GM23338 (cell line): ENCODE measurements at regions not wholly inside any gene's neighbourhood (a gene's known extent, or its start where the extent isn't known, plus 50 kb on each side); places are given as distances from the start of the nearest gene placed in this dataset.

ENCODE experiments used
- ATAC-seq: fragments of 200-7000 bp; cut with Tn5 transposase; 3 replicates; pipeline ENCODE4 v1.9.1; 2020
- DNase-seq: peaks from one replicate; pipeline ENCODE4 v3.0.0-alpha.2; 2015; ENCODE audit warnings: low spot score
- H2AFZ ChIP-seq: fragments of 200-600 bp; sonication (generic); 2 replicates; pipeline ENCODE4 v1.8.0; 2016; ENCODE audit warnings: antibody characterized with exemption, mild to moderate bottlenecking, moderate library complexity
- H3F3A ChIP-seq: fragments of 200-600 bp; sonication (generic); replicated peaks from 2 replicates; pipeline ENCODE4 v1.8.0; 2017; ENCODE audit warnings: antibody characterized with exemption, mixed run types, low read depth
- H3K27ac ChIP-seq: fragments of 200-600 bp; sonication (generic); 2 replicates; pipeline ENCODE4 v1.6.1; 2016; ENCODE audit warnings: low read depth
- H3K27me3 ChIP-seq: fragments of 200-600 bp; sonication (generic); 2 replicates; pipeline ENCODE4 v1.8.0; 2016; ENCODE audit warnings: mild to moderate bottlenecking, mixed run types, moderate library complexity; ENCODE audit not compliant: insufficient read depth
- H3K36me3 ChIP-seq: fragments of 200-600 bp; sonication (generic); 2 replicates; pipeline ENCODE4 v1.8.0; 2016; ENCODE audit warnings: mild to moderate bottlenecking; ENCODE audit not compliant: insufficient read depth
- H3K4me1 ChIP-seq: fragments of 200-600 bp; sonication (generic); 2 replicates; pipeline ENCODE4 v1.8.0; 2016; ENCODE audit warnings: mild to moderate bottlenecking, moderate library complexity; ENCODE audit not compliant: insufficient read depth
- H3K4me2 ChIP-seq: fragments of 200-600 bp; sonication (generic); 2 replicates; pipeline ENCODE4 v1.7.1; 2017; ENCODE audit warnings: mixed run types
- H3K4me3 ChIP-seq: fragments of 200-600 bp; sonication (generic); 2 replicates; pipeline ENCODE4 v1.6.1; 2016; ENCODE audit warnings: mixed run types
- H3K79me2 ChIP-seq: fragments of 200-600 bp; sonication (generic); replicated peaks from 2 replicates; pipeline ENCODE4 v1.8.0; 2017; ENCODE audit warnings: mild to moderate bottlenecking; ENCODE audit not compliant: insufficient read depth
- H3K9me2 ChIP-seq: fragments of 200-600 bp; sonication (generic); 2 replicates; pipeline ENCODE4 v1.8.0; 2017; ENCODE audit not compliant: insufficient read depth
- H4K20me1 ChIP-seq: fragments of 200-600 bp; sonication (generic); replicated peaks from 2 replicates; pipeline ENCODE4 v1.8.0; 2017; ENCODE audit warnings: mild to moderate bottlenecking; ENCODE audit not compliant: insufficient read depth
- H3K27ac Mint-ChIP-seq: 2 replicates; pipeline ENCODE4 v1.8.0; 2020; ENCODE audit warnings: inconsistent platforms, mild to moderate bottlenecking, moderate library complexity, mixed read lengths
- H3K27me3 Mint-ChIP-seq: 3 replicates; pipeline ENCODE4 v1.8.0; 2022; ENCODE audit warnings: low read depth, mild to moderate bottlenecking, moderate library complexity, mixed read lengths, inconsistent platforms; ENCODE audit not compliant: insufficient read depth, poor library complexity
- H3K36me3 Mint-ChIP-seq: 3 replicates; pipeline ENCODE4 v1.8.0; 2021; ENCODE audit warnings: low read depth, mild to moderate bottlenecking, inconsistent platforms, moderate library complexity, mixed read lengths
- H3K4me1 Mint-ChIP-seq: 3 replicates; pipeline ENCODE4 v1.8.0; 2020; ENCODE audit warnings: mild to moderate bottlenecking, inconsistent platforms, mixed read lengths
- H3K4me3 Mint-ChIP-seq: 3 replicates; pipeline ENCODE4 v1.8.0; 2021; ENCODE audit warnings: moderate library complexity, mild to moderate bottlenecking, inconsistent platforms, mixed read lengths
- H3K9me3 Mint-ChIP-seq: 3 replicates; pipeline ENCODE4 v1.8.0; 2020; ENCODE audit warnings: moderate library complexity, mild to moderate bottlenecking, inconsistent platforms, mixed read lengths
- EZH2 ChIP-seq: fragments of 200-600 bp; sonication (generic); IDR thresholded peaks from one replicate; pipeline ENCODE4 v1.8.0; 2017; ENCODE audit warnings: antibody characterized with exemption, mild to moderate bottlenecking, low read depth; ENCODE audit not compliant: unreplicated experiment
- EZH2phosphoT487 ChIP-seq: fragments of 200-600 bp; sonication (generic); IDR thresholded peaks from one replicate; pipeline ENCODE4 v1.8.1; 2018; ENCODE audit warnings: antibody characterized with exemption; ENCODE audit not compliant: unreplicated experiment
- JUNB ChIP-seq: IDR thresholded peaks from one replicate; pipeline ENCODE4 v1.6.1; 2016; ENCODE audit warnings: antibody characterized with exemption; ENCODE audit not compliant: unreplicated experiment
- NANOG ChIP-seq: IDR thresholded peaks from 2 replicates; pipeline ENCODE4 v1.6.1; 2016; ENCODE audit warnings: antibody characterized with exemption, borderline replicate concordance
- STAT1 ChIP-seq: IDR thresholded peaks from one replicate; pipeline ENCODE4 v1.6.1; 2016; ENCODE audit warnings: antibody characterized with exemption; ENCODE audit not compliant: unreplicated experiment
- ZNF114 ChIP-seq: fragments of 250-450 bp; sonication (Bioruptor Pico); IDR thresholded peaks from 2 replicates; pipeline ENCODE4 v1.5.0; 2020; ENCODE audit warnings: mild to moderate bottlenecking, moderate library complexity
- ZNF331 ChIP-seq: fragments of 250-450 bp; sonication (Bioruptor Pico); IDR thresholded peaks from 2 replicates; pipeline ENCODE4 v1.5.0; 2020; ENCODE audit warnings: low read depth, mild to moderate bottlenecking, moderate library complexity
- TF ChIP-seq, protein P1 (sequence below): fragments of 250-450 bp; sonication (Bioruptor Pico); IDR thresholded peaks from 2 replicates; pipeline ENCODE4 v1.5.0; 2020; ENCODE audit warnings: mild to moderate bottlenecking, moderate library complexity
- TF ChIP-seq, protein P2 (sequence below): IDR thresholded peaks from one replicate; pipeline ENCODE4 v1.6.1; 2018; ENCODE audit warnings: antibody characterized with exemption; ENCODE audit not compliant: unreplicated experiment
- TF ChIP-seq, protein P3 (sequence below), 2 experiments: fragments of 200-600 bp in 1 of 2; sonication (generic) in 1 of 2; conservative IDR thresholded peaks; 2 replicates each; pipeline versions ENCODE4 v1.5.1 to v1.6.1; 2016 to 2017; ENCODE audit warnings: antibody characterized with exemption in 2 of 2, low read depth in 2 of 2, mild to moderate bottlenecking in 2 of 2, moderate library complexity in 1 of 2
- TF ChIP-seq, protein P4 (sequence below): IDR thresholded peaks from 2 replicates; pipeline ENCODE4 v1.6.1; 2016; ENCODE audit warnings: antibody characterized with exemption

DNA sequence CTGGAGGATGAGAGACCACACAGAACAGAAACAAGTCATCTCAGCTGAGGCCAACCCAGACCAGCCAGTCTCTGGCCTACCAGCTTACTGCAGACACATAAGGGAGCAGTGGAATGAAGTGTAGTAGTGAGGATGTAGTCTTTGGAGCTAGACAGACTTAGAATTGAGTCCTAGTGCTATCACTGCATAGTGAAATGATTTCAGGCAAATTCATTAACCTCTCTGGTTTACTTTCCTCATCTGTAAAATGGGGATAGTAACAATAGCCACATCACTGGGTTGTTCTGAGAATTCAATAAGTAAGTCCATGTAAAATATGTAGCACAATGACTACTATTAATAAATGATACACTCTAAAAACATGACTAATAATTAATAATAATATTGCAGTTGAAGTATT lies 383.8 kb downstream of the DLEU7 start (continued):
- TF ChIP-seq, protein P1, sequence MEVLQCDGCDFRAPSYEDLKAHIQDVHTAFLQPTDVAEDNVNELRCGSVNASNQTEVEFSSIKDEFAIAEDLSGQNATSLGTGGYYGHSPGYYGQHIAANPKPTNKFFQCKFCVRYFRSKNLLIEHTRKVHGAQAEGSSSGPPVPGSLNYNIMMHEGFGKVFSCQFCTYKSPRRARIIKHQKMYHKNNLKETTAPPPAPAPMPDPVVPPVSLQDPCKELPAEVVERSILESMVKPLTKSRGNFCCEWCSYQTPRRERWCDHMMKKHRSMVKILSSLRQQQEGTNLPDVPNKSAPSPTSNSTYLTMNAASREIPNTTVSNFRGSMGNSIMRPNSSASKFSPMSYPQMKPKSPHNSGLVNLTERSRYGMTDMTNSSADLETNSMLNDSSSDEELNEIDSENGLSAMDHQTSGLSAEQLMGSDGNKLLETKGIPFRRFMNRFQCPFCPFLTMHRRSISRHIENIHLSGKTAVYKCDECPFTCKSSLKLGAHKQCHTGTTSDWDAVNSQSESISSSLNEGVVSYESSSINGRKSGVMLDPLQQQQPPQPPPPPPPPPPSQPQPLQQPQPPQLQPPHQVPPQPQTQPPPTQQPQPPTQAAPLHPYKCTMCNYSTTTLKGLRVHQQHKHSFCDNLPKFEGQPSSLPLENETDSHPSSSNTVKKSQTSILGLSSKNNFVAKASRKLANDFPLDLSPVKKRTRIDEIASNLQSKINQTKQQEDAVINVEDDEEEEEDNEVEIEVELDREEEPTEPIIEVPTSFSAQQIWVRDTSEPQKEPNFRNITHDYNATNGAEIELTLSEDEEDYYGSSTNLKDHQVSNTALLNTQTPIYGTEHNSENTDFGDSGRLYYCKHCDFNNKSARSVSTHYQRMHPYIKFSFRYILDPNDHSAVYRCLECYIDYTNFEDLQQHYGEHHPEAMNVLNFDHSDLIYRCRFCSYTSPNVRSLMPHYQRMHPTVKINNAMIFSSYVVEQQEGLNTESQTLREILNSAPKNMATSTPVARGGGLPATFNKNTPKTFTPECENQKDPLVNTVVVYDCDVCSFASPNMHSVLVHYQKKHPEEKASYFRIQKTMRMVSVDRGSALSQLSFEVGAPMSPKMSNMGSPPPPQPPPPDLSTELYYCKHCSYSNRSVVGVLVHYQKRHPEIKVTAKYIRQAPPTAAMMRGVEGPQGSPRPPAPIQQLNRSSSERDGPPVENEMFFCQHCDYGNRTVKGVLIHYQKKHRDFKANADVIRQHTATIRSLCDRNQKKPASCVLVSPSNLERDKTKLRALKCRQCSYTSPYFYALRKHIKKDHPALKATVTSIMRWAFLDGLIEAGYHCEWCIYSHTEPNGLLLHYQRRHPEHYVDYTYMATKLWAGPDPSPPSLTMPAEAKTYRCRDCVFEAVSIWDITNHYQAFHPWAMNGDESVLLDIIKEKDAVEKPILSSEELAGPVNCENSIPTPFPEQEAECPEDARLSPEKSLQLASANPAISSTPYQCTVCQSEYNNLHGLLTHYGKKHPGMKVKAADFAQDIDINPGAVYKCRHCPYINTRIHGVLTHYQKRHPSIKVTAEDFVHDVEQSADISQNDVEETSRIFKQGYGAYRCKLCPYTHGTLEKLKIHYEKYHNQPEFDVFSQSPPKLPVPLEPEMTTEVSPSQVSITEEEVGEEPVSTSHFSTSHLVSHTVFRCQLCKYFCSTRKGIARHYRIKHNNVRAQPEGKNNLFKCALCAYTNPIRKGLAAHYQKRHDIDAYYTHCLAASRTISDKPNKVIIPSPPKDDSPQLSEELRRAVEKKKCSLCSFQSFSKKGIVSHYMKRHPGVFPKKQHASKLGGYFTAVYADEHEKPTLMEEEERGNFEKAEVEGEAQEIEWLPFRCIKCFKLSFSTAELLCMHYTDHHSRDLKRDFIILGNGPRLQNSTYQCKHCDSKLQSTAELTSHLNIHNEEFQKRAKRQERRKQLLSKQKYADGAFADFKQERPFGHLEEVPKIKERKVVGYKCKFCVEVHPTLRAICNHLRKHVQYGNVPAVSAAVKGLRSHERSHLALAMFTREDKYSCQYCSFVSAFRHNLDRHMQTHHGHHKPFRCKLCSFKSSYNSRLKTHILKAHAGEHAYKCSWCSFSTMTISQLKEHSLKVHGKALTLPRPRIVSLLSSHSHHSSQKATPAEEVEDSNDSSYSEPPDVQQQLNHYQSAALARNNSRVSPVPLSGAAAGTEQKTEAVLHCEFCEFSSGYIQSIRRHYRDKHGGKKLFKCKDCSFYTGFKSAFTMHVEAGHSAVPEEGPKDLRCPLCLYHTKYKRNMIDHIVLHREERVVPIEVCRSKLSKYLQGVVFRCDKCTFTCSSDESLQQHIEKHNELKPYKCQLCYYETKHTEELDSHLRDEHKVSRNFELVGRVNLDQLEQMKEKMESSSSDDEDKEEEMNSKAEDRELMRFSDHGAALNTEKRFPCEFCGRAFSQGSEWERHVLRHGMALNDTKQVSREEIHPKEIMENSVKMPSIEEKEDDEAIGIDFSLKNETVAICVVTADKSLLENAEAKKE (CRISPR knock-in tag): no peak
- TF ChIP-seq STAT1 (no peak), ZNF114 (CRISPR knock-in tag) (no peak), NANOG (no peak), ZNF331 (CRISPR knock-in tag) (no peak)
- TF ChIP-seq, protein P2, sequence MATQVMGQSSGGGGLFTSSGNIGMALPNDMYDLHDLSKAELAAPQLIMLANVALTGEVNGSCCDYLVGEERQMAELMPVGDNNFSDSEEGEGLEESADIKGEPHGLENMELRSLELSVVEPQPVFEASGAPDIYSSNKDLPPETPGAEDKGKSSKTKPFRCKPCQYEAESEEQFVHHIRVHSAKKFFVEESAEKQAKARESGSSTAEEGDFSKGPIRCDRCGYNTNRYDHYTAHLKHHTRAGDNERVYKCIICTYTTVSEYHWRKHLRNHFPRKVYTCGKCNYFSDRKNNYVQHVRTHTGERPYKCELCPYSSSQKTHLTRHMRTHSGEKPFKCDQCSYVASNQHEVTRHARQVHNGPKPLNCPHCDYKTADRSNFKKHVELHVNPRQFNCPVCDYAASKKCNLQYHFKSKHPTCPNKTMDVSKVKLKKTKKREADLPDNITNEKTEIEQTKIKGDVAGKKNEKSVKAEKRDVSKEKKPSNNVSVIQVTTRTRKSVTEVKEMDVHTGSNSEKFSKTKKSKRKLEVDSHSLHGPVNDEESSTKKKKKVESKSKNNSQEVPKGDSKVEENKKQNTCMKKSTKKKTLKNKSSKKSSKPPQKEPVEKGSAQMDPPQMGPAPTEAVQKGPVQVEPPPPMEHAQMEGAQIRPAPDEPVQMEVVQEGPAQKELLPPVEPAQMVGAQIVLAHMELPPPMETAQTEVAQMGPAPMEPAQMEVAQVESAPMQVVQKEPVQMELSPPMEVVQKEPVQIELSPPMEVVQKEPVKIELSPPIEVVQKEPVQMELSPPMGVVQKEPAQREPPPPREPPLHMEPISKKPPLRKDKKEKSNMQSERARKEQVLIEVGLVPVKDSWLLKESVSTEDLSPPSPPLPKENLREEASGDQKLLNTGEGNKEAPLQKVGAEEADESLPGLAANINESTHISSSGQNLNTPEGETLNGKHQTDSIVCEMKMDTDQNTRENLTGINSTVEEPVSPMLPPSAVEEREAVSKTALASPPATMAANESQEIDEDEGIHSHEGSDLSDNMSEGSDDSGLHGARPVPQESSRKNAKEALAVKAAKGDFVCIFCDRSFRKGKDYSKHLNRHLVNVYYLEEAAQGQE: no peak

DNA sequence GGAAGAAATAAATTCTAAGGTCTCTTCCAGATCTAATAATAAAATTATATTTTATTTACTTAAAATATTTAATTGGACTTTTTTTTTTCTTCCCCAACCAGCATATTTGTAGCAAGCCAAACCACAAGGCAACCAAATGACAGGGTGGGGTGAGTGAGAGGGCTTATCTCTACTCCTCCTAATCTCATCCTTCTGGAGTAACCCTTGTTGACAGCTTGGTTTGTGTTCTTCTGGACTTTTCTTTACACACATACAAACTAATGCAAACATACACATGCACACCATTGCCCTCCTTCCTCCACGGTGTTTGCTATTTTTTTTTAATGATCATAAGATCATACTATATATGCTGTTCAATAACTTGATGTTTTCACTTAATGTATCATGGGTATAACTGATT lies 383.1 kb downstream of the DLEU7 start:
- Histone ChIP-seq H3K4me1 (no peaks in the 10 kb centered on the region), H3K9me2 (peaks cover 7% of the 10 kb centered on the region; the same call in 1 of the 2 replicates), H3K4me3 (no peak overlapping the region), H3K79me2 (no peaks in the 10 kb centered on the region), H3K27me3 (no peaks in the 10 kb centered on the region), H3F3A (no peaks in the 10 kb centered on the region), H3K36me3 (no peaks in the 10 kb centered on the region), H2AFZ (no peak overlapping the region), H4K20me1 (peaks cover 2% of the 10 kb centered on the region; the same call in 1 of the 2 replicates), H3K4me2 (no peak overlapping the region), H3K27ac (no peak overlapping the region)
- Mint-ChIP-seq H3K4me3 (no peak overlapping the region), H3K27me3 (no peaks in the 10 kb centered on the region), H3K36me3 (no peaks in the 10 kb centered on the region), H3K4me1 (no peaks in the 10 kb centered on the region), H3K9me3 (no peaks in the 10 kb centered on the region), H3K27ac (no peak overlapping the region)
- DNase-seq: no peak
- no peak for ATAC-seq
- TF ChIP-seq EZH2 (no peak), JUNB (no peak), NANOG (no peak), EZH2phosphoT487 (no peak)
- TF ChIP-seq, protein P3, sequence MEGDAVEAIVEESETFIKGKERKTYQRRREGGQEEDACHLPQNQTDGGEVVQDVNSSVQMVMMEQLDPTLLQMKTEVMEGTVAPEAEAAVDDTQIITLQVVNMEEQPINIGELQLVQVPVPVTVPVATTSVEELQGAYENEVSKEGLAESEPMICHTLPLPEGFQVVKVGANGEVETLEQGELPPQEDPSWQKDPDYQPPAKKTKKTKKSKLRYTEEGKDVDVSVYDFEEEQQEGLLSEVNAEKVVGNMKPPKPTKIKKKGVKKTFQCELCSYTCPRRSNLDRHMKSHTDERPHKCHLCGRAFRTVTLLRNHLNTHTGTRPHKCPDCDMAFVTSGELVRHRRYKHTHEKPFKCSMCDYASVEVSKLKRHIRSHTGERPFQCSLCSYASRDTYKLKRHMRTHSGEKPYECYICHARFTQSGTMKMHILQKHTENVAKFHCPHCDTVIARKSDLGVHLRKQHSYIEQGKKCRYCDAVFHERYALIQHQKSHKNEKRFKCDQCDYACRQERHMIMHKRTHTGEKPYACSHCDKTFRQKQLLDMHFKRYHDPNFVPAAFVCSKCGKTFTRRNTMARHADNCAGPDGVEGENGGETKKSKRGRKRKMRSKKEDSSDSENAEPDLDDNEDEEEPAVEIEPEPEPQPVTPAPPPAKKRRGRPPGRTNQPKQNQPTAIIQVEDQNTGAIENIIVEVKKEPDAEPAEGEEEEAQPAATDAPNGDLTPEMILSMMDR (conservative IDR thresholded peaks at IDR 0.05; ENCODE audit: low read depth in 2 of 2): no peak
- TF ChIP-seq, protein P4, sequence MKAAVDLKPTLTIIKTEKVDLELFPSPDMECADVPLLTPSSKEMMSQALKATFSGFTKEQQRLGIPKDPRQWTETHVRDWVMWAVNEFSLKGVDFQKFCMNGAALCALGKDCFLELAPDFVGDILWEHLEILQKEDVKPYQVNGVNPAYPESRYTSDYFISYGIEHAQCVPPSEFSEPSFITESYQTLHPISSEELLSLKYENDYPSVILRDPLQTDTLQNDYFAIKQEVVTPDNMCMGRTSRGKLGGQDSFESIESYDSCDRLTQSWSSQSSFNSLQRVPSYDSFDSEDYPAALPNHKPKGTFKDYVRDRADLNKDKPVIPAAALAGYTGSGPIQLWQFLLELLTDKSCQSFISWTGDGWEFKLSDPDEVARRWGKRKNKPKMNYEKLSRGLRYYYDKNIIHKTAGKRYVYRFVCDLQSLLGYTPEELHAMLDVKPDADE: no peak
